Colonic mucosa (tissue), 4 donors: ENCODE measurements at regions not wholly inside any gene's neighbourhood (a gene's known extent, or its start where the extent isn't known, plus 50 kb on each side); places are given as distances from the start of the nearest gene placed in this dataset.

Source experiments
- DNase-seq: peaks from one replicate; pipeline ENCODE4 v3.0.0-alpha.2; 2020
- H3K27ac ChIP-seq: fragments of 200-600 bp; one replicate; pipeline ENCODE4 v1.8.0; 2021
- H3K27me3 ChIP-seq: fragments of 200-600 bp; one replicate; pipeline ENCODE4 v1.8.0; 2021
- H3K36me3 ChIP-seq: fragments of 200-600 bp; one replicate; pipeline ENCODE4 v1.8.0; 2021
- H3K4me1 ChIP-seq: fragments of 200-600 bp; one replicate; pipeline ENCODE4 v1.8.0; 2021; ENCODE audit warnings: mild to moderate bottlenecking
- H3K4me3 ChIP-seq: fragments of 200-600 bp; one replicate; pipeline ENCODE4 v1.8.0; 2021
- H3K9ac ChIP-seq, 2 donors: one replicate each; pipeline ENCODE4 v1.7.0; 2013; ENCODE audit warnings: control low read depth in 2 of 2, low read depth in 2 of 2, low read length in 2 of 2
- H3K9me3 ChIP-seq: fragments of 200-600 bp; one replicate; pipeline ENCODE4 v1.8.0; 2021
- intact Hi-C: fragments of 100-400 bp; cut with DNase I; formaldehyde crosslinking; loops from one replicate; pipeline ENCODE4 v1.14.1; 2022
- TF ChIP-seq, protein P1 (sequence below): fragments of 200-600 bp; IDR thresholded peaks from one replicate; pipeline ENCODE4 v1.8.0; 2022; ENCODE audit warnings: antibody characterized with exemption, mild to moderate bottlenecking
- donor health status: healthy.
- donor health status: DM: no; HTN: no; CAD: no.
- donor health status: DM: no; HTN: no; CAD: no.

DNA sequence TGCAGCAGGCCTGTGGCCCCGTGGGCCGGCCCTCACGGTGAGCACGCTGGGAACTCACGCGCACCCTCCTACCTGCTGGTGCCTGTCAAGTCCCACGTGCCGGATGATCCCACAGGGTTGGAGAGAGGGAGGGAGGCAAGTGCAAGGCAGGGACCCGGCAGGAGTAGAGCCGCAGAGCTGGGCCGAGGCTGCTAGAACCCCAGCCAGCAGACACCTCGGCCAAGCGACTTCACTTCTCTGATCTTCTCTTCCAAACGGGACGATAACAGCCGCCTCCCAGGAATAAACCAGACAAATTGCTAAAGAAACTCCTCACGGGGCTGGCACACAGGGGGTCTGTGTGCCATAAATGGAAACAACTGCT lies 1232.8 kb downstream of the TBC1D22A start:
- Histone ChIP-seq H3K4me1 (no peaks in the 10 kb centered on the region), H3K4me3 (no peak overlapping the region), H3K36me3 (no peaks in the 10 kb centered on the region), H3K9me3 (no peaks in the 10 kb centered on the region), H3K27ac (no peak overlapping the region), H3K9ac (no peak overlapping the region), H3K27me3 (no peaks in the 10 kb centered on the region)
- DNase-seq: no peak
- intact Hi-C loops: no loop called here
- TF ChIP-seq, protein P1, sequence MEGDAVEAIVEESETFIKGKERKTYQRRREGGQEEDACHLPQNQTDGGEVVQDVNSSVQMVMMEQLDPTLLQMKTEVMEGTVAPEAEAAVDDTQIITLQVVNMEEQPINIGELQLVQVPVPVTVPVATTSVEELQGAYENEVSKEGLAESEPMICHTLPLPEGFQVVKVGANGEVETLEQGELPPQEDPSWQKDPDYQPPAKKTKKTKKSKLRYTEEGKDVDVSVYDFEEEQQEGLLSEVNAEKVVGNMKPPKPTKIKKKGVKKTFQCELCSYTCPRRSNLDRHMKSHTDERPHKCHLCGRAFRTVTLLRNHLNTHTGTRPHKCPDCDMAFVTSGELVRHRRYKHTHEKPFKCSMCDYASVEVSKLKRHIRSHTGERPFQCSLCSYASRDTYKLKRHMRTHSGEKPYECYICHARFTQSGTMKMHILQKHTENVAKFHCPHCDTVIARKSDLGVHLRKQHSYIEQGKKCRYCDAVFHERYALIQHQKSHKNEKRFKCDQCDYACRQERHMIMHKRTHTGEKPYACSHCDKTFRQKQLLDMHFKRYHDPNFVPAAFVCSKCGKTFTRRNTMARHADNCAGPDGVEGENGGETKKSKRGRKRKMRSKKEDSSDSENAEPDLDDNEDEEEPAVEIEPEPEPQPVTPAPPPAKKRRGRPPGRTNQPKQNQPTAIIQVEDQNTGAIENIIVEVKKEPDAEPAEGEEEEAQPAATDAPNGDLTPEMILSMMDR: no peak

DNA sequence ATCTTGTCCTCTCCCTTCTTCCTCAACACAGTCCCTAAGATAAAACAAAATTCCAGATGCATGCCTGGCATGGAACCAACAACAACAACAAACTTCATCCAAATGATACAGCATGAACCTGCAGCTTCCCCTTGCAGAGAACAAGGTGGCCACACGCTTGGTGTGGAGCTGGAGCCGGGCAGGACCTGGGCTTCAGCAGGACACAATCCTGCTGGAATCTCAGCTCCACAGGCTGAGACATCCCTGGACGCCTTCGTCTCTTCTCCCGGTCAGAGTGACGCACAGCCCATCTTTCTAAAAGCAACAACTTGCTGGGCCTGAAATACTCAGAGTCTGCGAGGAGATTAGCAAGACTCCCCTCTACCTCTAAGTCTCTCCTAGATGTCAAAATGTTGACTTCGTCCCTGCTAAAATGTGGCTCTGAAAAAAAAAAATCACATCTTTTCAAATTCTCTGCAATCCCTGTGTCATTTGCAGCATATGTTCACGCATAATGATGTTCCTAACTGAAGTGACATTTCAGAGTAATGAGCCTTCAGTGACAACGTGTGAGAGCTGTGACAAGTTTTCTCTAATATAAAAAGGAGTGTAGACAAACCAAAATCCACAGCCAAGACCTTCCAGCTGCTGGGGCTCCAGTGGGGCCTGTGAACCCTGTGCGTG lies 1232.3 kb downstream of the TBC1D22A start:
- H3K4me1 ChIP-seq: no peaks in the 10 kb centered on the region
- H3K27ac ChIP-seq: no peak overlapping the region
- no peak overlapping the region for H3K9ac ChIP-seq
- no peak for DNase-seq
- intact Hi-C loops: no loop called here
- no peaks in the 10 kb centered on the region for H3K27me3 ChIP-seq
- H3K9me3 ChIP-seq: no peaks in the 10 kb centered on the region
- H3K4me3 ChIP-seq: no peak overlapping the region
- TF ChIP-seq, protein P1: no peak
- H3K36me3 ChIP-seq: no peaks in the 10 kb centered on the region

DNA sequence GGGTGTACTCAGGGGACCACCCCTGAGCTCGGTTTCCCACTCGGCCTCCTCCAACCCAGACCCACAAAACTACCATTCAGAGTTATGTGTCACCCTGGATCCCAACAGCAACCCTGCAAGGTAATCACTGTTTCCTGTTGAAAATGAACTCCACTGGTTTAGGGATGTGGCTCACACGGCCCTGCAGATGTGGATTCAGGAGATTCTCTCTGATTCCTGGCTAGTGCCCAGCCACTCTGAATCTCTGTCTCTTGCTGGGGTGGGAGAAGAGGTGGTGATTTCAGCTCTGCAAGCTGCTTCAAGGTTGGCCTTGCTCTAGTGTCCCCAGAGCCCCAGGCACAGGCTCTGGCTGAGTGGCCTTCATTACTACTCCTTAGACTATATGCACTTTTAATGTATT lies 1231.6 kb downstream of the TBC1D22A start:
- H3K4me1 ChIP-seq: no peaks in the 10 kb centered on the region
- no peak for DNase-seq
- no peaks in the 10 kb centered on the region for H3K9me3 ChIP-seq
- no peaks in the 10 kb centered on the region for H3K36me3 ChIP-seq
- TF ChIP-seq, protein P1: no peak
- H3K27me3 ChIP-seq: no peaks in the 10 kb centered on the region
- H3K27ac ChIP-seq: no peak overlapping the region
- H3K4me3 ChIP-seq: no peak overlapping the region
- intact Hi-C loops: no loop called here
- H3K9ac ChIP-seq: no peak overlapping the region

DNA sequence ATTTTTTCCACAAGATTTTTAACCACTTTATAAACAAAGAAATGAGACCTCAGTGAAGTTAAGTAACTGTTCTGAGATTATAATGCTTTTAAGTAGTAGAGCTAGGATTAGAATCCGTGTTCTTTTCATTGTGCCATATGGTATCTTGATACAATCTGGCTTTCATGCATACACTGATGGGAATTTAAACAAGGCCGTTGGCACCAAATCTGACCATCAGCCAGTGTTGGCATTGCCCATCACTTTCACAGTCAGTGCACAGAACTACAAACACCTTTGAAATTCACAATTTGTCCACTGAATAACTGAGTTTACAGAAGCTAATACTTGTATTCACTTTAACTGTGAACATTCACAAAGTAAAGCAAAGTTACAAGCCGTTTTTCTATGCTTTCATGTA lies 1228.0 kb downstream of the TBC1D22A start:
- intact Hi-C loops: no loop called here

DNA sequence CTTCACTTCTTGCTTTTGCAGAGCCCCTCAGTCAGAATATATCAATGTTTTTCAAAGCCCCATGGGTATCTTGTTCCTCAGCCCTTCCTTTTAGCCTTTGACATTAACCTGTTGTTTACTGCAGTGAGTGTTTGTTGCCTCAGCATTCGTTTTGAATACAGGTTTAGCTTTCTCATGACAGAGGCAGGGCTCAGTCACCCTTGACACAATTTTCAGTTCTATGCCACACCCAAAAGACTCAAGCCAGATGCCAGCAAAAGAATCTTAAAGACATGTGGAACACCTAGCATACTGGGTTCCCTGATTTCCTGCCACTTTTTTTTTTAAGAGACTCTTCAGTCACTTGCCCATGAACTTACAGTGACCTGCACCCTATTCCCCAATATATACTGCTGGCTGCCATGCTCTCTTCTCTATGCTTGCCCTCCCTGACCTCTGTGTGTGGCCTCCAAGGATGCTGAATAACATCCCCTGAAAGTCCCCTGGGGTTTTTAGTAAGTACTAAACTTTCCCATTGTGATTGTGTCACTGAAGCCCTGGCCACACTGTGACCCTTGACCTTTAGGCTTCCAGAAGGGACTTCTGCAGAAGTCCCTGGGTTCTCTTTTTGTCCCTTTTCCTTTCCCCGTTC lies 1225.5 kb downstream of the TBC1D22A start:
- TF ChIP-seq, protein P1: no peak
- no peak overlapping the region for H3K4me3 ChIP-seq
- intact Hi-C loops: no loop called here
- DNase-seq: no peak
- no peaks in the 10 kb centered on the region for H3K36me3 ChIP-seq
- no peaks in the 10 kb centered on the region for H3K4me1 ChIP-seq
- H3K27ac ChIP-seq: no peak overlapping the region
- H3K9me3 ChIP-seq: no peaks in the 10 kb centered on the region
- H3K27me3 ChIP-seq: no peaks in the 10 kb centered on the region
- no peak overlapping the region for H3K9ac ChIP-seq

More for the DNA sequence above, 1228.0 kb downstream of the TBC1D22A start:
- Histone ChIP-seq H3K27me3 (no peaks in the 10 kb centered on the region), H3K4me3 (no peak overlapping the region), H3K9me3 (no peaks in the 10 kb centered on the region), H3K27ac (no peak overlapping the region), H3K36me3 (no peaks in the 10 kb centered on the region), H3K9ac (no peak overlapping the region), H3K4me1 (no peaks in the 10 kb centered on the region)
- no peak for DNase-seq
- TF ChIP-seq, protein P1: no peak
